Esophagus (tissue), 2 donors: ENCODE measurements at regions not wholly inside any gene's neighbourhood (a gene's known extent, or its start where the extent isn't known, plus 50 kb on each side); places are given as distances from the start of the nearest gene placed in this dataset.

ENCODE experiments used
- H3K27ac ChIP-seq, 2 donors: one replicate each; pipeline ENCODE4 v1.5.1; 2013; ENCODE audit warnings: low read depth in 2 of 2, mild to moderate bottlenecking in 2 of 2, inconsistent platforms in 1 of 2, low read length in 1 of 2, moderate library complexity in 1 of 2
- H3K27me3 ChIP-seq, 2 donors: one replicate each; pipeline ENCODE4 v1.6.1; 2013; ENCODE audit warnings: low read length in 2 of 2, control low read depth in 1 of 2, mild to moderate bottlenecking in 1 of 2; ENCODE audit not compliant: insufficient read depth in 2 of 2, control insufficient read depth in 1 of 2
- H3K36me3 ChIP-seq, 2 donors: one replicate each; pipeline ENCODE4 v1.6.1; 2013; ENCODE audit warnings: low read length in 1 of 2; ENCODE audit not compliant: control insufficient read depth in 2 of 2, insufficient read depth in 2 of 2
- H3K4me1 ChIP-seq, 2 donors: one replicate each; pipeline ENCODE4 v1.6.1; 2013; ENCODE audit warnings: low read length in 1 of 2; ENCODE audit not compliant: control insufficient read depth in 2 of 2, insufficient read depth in 2 of 2
- H3K4me3 ChIP-seq, 2 donors: one replicate each; pipeline ENCODE4 v1.5.1; 2013; ENCODE audit warnings: low read length in 2 of 2, mild to moderate bottlenecking in 2 of 2, low read depth in 1 of 2, moderate library complexity in 1 of 2
- H3K9me3 ChIP-seq, 2 donors: one replicate each; pipeline ENCODE4 v1.6.1; 2013; ENCODE audit warnings: mild to moderate bottlenecking in 2 of 2, low read depth in 1 of 2, low read length in 1 of 2, moderate library complexity in 1 of 2; ENCODE audit not compliant: control insufficient read depth in 2 of 2, insufficient read depth in 1 of 2
- WGBS, 2 donors: extraction: QIAGEN DNeasy Blood & Tissue Kit; methylation state at CpG; one replicate each; pipeline ENCODE4 v1.1.7; 2013; 5-methylcytosine and 5-hydroxymethylcytosine counted together
- donor health status: healthy with polysubstance abuse.
- donor health status: Bipolar disorder and iron deficiency.

GRCh38 chr4:17288151-17288550 is 223.7 kb downstream of the QDPR start:
- 76 to 83% methylated on average over 1 of the region's 1 CpG for WGBS, 2 donors
- Histone ChIP-seq H3K27ac (no peak overlapping the region), H3K9me3 (no peaks in the 10 kb centered on the region)

GRCh38 chr4:17286752-17287460 is 225.0 kb downstream of the QDPR start:
- Histone ChIP-seq H3K4me1 (no peaks in the 10 kb centered on the region), H3K27me3 (no peaks in the 10 kb centered on the region), H3K36me3 (no peaks in the 10 kb centered on the region), H3K4me3 (no peak overlapping the region), H3K9me3 (no peaks in the 10 kb centered on the region), H3K27ac (no peak overlapping the region)
- WGBS, 2 donors, result 64 to 67% methylated on average over 7 of the region's 7 CpGs

More at GRCh38 chr4:17288151-17288550, 223.7 kb downstream of the QDPR start:
- no peak overlapping the region for H3K4me3 ChIP-seq
- H3K4me1 ChIP-seq, result no peaks in the 10 kb centered on the region
- no peaks in the 10 kb centered on the region for H3K36me3 ChIP-seq
- H3K27me3 ChIP-seq, result no peaks in the 10 kb centered on the region

- WGBS, 2 donors, result 75 to 84% methylated on average over 4 of the region's 4 CpGs
- H3K27me3 ChIP-seq, result no peaks in the 10 kb centered on the region
- H3K4me1 ChIP-seq, result no peaks in the 10 kb centered on the region
- no peak overlapping the region for H3K4me3 ChIP-seq
- no peaks in the 10 kb centered on the region for H3K9me3 ChIP-seq
- H3K27ac ChIP-seq, result no peak overlapping the region
- no peaks in the 10 kb centered on the region for H3K36me3 ChIP-seq
Measured at GRCh38 chr4:17285747-17286146, 226.1 kb downstream of the QDPR start.

- no peaks in the 10 kb centered on the region for H3K36me3 ChIP-seq
- 57 to 63% methylated on average over 5 of the region's 5 CpGs for WGBS, 2 donors
Measured at GRCh38 chr4:17284323-17285175, 227.3 kb downstream of the QDPR start.

GRCh38 chr4:17283832-17284231 is 228.1 kb downstream of the QDPR start:
- Histone ChIP-seq H3K9me3 (no peaks in the 10 kb centered on the region), H3K36me3 (no peaks in the 10 kb centered on the region)

More at GRCh38 chr4:17284323-17285175, 227.3 kb downstream of the QDPR start:
- no peak overlapping the region for H3K27ac ChIP-seq
- H3K9me3 ChIP-seq, result no peaks in the 10 kb centered on the region
- H3K27me3 ChIP-seq, result no peaks in the 10 kb centered on the region
- no peaks in the 10 kb centered on the region for H3K4me1 ChIP-seq
- no peak overlapping the region for H3K4me3 ChIP-seq

GRCh38 chr4:17283251-17283650 is 228.6 kb downstream of the QDPR start:
- Histone ChIP-seq H3K27me3 (no peaks in the 10 kb centered on the region), H3K36me3 (no peaks in the 10 kb centered on the region), H3K27ac (no peak overlapping the region), H3K4me1 (no peaks in the 10 kb centered on the region), H3K9me3 (no peaks in the 10 kb centered on the region), H3K4me3 (no peak overlapping the region)
- WGBS, 2 donors, result 88 to 90% methylated on average over 7 of the region's 7 CpGs

More at GRCh38 chr4:17283832-17284231, 228.1 kb downstream of the QDPR start:
- WGBS, 2 donors, result 62 to 63% methylated on average over 4 of the region's 4 CpGs
- Histone ChIP-seq H3K27me3 (no peaks in the 10 kb centered on the region), H3K4me1 (no peaks in the 10 kb centered on the region), H3K4me3 (no peak overlapping the region), H3K27ac (no peak overlapping the region)

GRCh38 chr4:17280261-17281018 is 231.4 kb downstream of the QDPR start:
- no peak overlapping the region for H3K27ac ChIP-seq
- H3K4me3 ChIP-seq, result no peak overlapping the region
- 97% methylated on average over 6 of the region's 6 CpGs for WGBS, 2 donors
- no peaks in the 10 kb centered on the region for H3K4me1 ChIP-seq
- H3K36me3 ChIP-seq, result no peaks in the 10 kb centered on the region
- no peaks in the 10 kb centered on the region for H3K27me3 ChIP-seq
- no peaks in the 10 kb centered on the region for H3K9me3 ChIP-seq

GRCh38 chr4:17276776-17277175 is 235.1 kb downstream of the QDPR start:
- H3K4me3 ChIP-seq, result no peak overlapping the region
- WGBS, 2 donors, result 49 to 51% methylated on average over 6 of the region's 6 CpGs
- no peaks in the 10 kb centered on the region for H3K9me3 ChIP-seq
- H3K36me3 ChIP-seq, result no peaks in the 10 kb centered on the region
- no peak overlapping the region for H3K27ac ChIP-seq
- no peaks in the 10 kb centered on the region for H3K4me1 ChIP-seq
- H3K27me3 ChIP-seq, result no peaks in the 10 kb centered on the region

- no peaks in the 10 kb centered on the region for H3K27me3 ChIP-seq
- no peaks in the 10 kb centered on the region for H3K36me3 ChIP-seq
- WGBS, 2 donors, result 54 to 64% methylated on average over 3 of the region's 3 CpGs
- no peaks in the 10 kb centered on the region for H3K9me3 ChIP-seq
- no peaks in the 10 kb centered on the region for H3K4me1 ChIP-seq
- no peak overlapping the region for H3K27ac ChIP-seq
- H3K4me3 ChIP-seq, result no peak overlapping the region
Measured at GRCh38 chr4:17275836-17276235, 236.1 kb downstream of the QDPR start.
